Ishikawa (cell line): ENCODE measurements at regions not wholly inside any gene's neighbourhood (a gene's known extent, or its start where the extent isn't known, plus 50 kb on each side); places are given as distances from the start of the nearest gene placed in this dataset.

Source experiments
- CEBPB ChIP-seq: IDR thresholded peaks from 2 replicates; pipeline ENCODE4 v1.6.1; 2012
- CREB1 ChIP-seq: IDR thresholded peaks from 2 replicates; pipeline ENCODE4 v1.6.1; 2012; ENCODE audit warnings: low read depth
- EP300 ChIP-seq: IDR thresholded peaks from 2 replicates; pipeline ENCODE4 v1.6.1; 2012; ENCODE audit warnings: borderline replicate concordance
- FOXM1 ChIP-seq: IDR thresholded peaks from 2 replicates; pipeline ENCODE4 v1.6.1; 2012; ENCODE audit warnings: low read depth, borderline replicate concordance
- MAX ChIP-seq: IDR thresholded peaks from 2 replicates; pipeline ENCODE4 v1.6.1; 2012
- NFIC ChIP-seq: IDR thresholded peaks from 2 replicates; pipeline ENCODE4 v1.6.1; 2012
- RAD21 ChIP-seq: IDR thresholded peaks from 2 replicates; pipeline ENCODE4 v1.6.1; 2012; ENCODE audit warnings: low read depth
- REST ChIP-seq: IDR thresholded peaks from 2 replicates; pipeline ENCODE4 v1.6.1; 2012; ENCODE audit warnings: low read depth, mild to moderate bottlenecking
- TAF1 ChIP-seq: IDR thresholded peaks from 2 replicates; pipeline ENCODE4 v1.6.1; 2012; ENCODE audit warnings: low read depth, mild to moderate bottlenecking
- TCF12 ChIP-seq: IDR thresholded peaks from 2 replicates; pipeline ENCODE4 v1.6.1; 2012; ENCODE audit warnings: low read depth
- USF1 ChIP-seq: IDR thresholded peaks from 2 replicates; pipeline ENCODE4 v1.6.1; 2012
- YY1 ChIP-seq: IDR thresholded peaks from 2 replicates; pipeline ENCODE4 v1.6.1; 2012; ENCODE audit warnings: low read depth
- ZBTB7A ChIP-seq: IDR thresholded peaks from 2 replicates; pipeline ENCODE4 v1.6.1; 2012; ENCODE audit warnings: low read depth

- no peak for TF ChIP-seq CEBPB
- no peak for TF ChIP-seq TCF12
- no peak for TF ChIP-seq YY1
- TF ChIP-seq FOXM1: no peak
- TF ChIP-seq EP300: no peak
- no peak for TF ChIP-seq TAF1
- TF ChIP-seq MAX: no peak
- TF ChIP-seq REST: no peak
- TF ChIP-seq CREB1: no peak
- no peak for TF ChIP-seq USF1
- no peak for TF ChIP-seq ZBTB7A
- TF ChIP-seq RAD21: no peak
- TF ChIP-seq NFIC: no peak
Observed at GRCh38 chr13:73571376-73571775, 512.6 kb downstream of the KLF5 start.
